ENCODE measurements at regions not wholly inside any gene's neighbourhood (a gene's known extent, or its start where the extent isn't known, plus 50 kb on each side); places are given as distances from the start of the nearest gene placed in this dataset.

DNA sequence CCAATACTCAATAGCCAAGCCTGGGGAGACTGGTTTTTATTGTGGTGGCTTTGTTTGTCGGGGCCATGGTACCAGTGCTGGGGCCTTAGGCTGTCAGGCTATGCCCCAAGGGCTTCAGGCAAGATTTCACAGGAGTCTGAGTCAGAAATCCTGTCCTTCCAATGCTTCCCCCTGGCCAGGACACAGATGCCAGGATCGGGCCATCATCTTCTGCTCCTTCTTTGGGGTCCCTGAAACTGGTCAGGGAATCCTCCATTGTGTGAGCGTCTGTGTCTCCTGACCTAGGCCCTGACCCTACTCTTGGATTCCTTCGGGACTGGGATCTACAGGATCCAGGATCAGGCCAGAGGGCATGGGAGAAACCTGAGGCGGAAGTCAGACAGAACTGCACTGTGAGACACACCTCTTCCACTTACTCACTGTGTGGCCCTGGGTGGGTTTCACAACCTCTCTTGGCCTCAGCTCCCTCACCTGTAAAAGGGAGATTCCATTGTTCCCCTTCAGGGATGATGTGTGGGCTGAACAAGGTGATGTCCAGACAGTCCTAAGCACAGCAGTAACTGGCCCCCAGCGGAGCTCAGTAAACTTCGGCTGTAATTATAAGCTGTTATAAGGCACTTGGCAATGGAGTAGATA, 292.7 kb downstream of the UACA start:
- H3K36me3 Mint-ChIP-seq (ENCODE audit: unreplicated experiment), result no peaks in the 10 kb centered on the region
- no peak overlapping the region for H3K27ac Mint-ChIP-seq (ENCODE audit: unreplicated experiment)
- no peak for TF ChIP-seq CTCF (IDR thresholded peaks at IDR 0.05; ENCODE audit: partially characterized antibody, unreplicated experiment)
- peaks cover 7% of the 10 kb centered on the region for H3K27me3 Mint-ChIP-seq (ENCODE audit: unreplicated experiment)
- H3K4me1 Mint-ChIP-seq (ENCODE audit: low read depth, unreplicated experiment), result peaks cover 9% of the 10 kb centered on the region
- H3K4me3 Mint-ChIP-seq (ENCODE audit: unreplicated experiment), result no peak overlapping the region
- no peaks in the 10 kb centered on the region for H3K9me3 Mint-ChIP-seq (ENCODE audit: unreplicated experiment)
- no peak for DNase-seq

DNA sequence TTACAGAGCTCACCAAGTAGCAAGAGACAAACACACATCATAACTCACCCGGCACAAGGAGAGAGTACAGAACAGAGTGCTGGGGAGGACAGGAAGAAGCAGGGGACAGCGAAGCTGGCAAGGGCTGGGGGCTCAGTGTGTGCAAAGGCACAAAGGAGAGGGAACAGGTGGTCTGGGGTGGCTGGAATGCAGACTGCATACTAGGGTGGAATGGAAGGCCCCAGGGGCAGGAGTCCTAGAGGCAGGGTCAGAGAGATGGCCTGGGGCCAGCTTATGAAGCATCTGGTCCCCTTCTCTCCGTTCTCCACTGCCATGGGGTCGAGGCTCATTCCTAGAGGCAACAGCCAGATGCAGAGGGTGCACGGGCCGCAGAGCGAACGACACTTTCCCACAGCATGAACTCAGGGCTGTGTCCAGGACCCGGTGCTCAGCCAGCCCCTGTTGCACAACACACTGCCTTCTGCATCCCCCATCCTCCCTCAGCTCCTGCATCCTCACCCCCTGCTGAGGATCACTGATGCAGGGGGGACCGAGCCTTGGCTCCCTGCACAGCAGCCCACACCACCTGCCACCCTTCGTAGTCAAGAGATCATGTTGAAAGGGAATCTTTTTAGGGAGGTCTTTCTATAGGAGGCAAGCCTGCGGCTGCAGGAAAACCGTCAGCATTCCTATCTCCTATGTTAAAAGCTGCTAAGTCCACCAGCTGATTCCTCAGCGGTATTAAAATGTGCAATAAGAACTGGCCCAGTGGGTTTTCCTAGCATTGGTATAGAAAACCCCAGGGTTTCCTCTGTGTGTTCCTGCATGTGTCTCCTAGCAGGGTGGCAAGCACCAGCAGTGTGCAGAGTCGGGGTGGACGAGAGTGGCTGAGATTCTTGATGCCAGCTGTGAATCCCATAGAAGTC, 293.5 kb downstream of the UACA start:
- Mint-ChIP-seq H3K27me3 (ENCODE audit: unreplicated experiment) (peaks cover 9% of the 10 kb centered on the region), H3K4me3 (ENCODE audit: unreplicated experiment) (no peak overlapping the region), H3K27ac (ENCODE audit: unreplicated experiment) (no peak overlapping the region), H3K9me3 (ENCODE audit: unreplicated experiment) (no peaks in the 10 kb centered on the region), H3K4me1 (ENCODE audit: low read depth, unreplicated experiment) (peaks cover 9% of the 10 kb centered on the region), H3K36me3 (ENCODE audit: unreplicated experiment) (no peaks in the 10 kb centered on the region)
- TF ChIP-seq CTCF (IDR thresholded peaks at IDR 0.05; ENCODE audit: partially characterized antibody, unreplicated experiment), result no peak
- no peak for DNase-seq

GRCh38 chr15:70469182-70469581, 294.2 kb downstream of the UACA start:
- Mint-ChIP-seq H3K9me3 (ENCODE audit: unreplicated experiment) (peaks cover 2% of the 10 kb centered on the region), H3K4me1 (ENCODE audit: low read depth, unreplicated experiment) (peaks cover 9% of the 10 kb centered on the region), H3K27ac (ENCODE audit: unreplicated experiment) (no peak overlapping the region), H3K27me3 (ENCODE audit: unreplicated experiment) (peaks cover 9% of the 10 kb centered on the region), H3K36me3 (ENCODE audit: unreplicated experiment) (no peaks in the 10 kb centered on the region), H3K4me3 (ENCODE audit: unreplicated experiment) (no peak overlapping the region)
- DNase-seq, result no peak
- TF ChIP-seq CTCF (IDR thresholded peaks at IDR 0.05; ENCODE audit: partially characterized antibody, unreplicated experiment), result no peak

- TF ChIP-seq CTCF (IDR thresholded peaks at IDR 0.05; ENCODE audit: partially characterized antibody, unreplicated experiment), result peak; percentile 47
- H3K27me3 Mint-ChIP-seq (ENCODE audit: unreplicated experiment), result peaks cover 9% of the 10 kb centered on the region
Observed at GRCh38 chr15:70466895-70467529, 296.3 kb downstream of the UACA start.

More at GRCh38 chr15:70466895-70467529, 296.3 kb downstream of the UACA start:
- peaks cover 9% of the 10 kb centered on the region for H3K4me1 Mint-ChIP-seq (ENCODE audit: low read depth, unreplicated experiment)
- peak; percentile 63 for DNase-seq
- no peak overlapping the region for H3K27ac Mint-ChIP-seq (ENCODE audit: unreplicated experiment)
- no peaks in the 10 kb centered on the region for H3K36me3 Mint-ChIP-seq (ENCODE audit: unreplicated experiment)
- peaks cover 2% of the 10 kb centered on the region for H3K9me3 Mint-ChIP-seq (ENCODE audit: unreplicated experiment)
- no peak overlapping the region for H3K4me3 Mint-ChIP-seq (ENCODE audit: unreplicated experiment)
